Osteoblast (primary cell): ENCODE measurements at regions not wholly inside any gene's neighbourhood (a gene's known extent, or its start where the extent isn't known, plus 50 kb on each side); places are given as distances from the start of the nearest gene placed in this dataset.

ENCODE experiments used
- DNase-seq: peaks from one replicate; pipeline ENCODE4 v3.0.0; 2011; ENCODE audit warnings: low spot score, mixed read lengths; ENCODE audit not compliant: insufficient read length; ENCODE audit errors: missing footprints
- H2AFZ ChIP-seq: 2 replicates; pipeline ENCODE4 v1.6.0; 2011; ENCODE audit warnings: mild to moderate bottlenecking, low read length
- H3K27ac ChIP-seq: 2 replicates; pipeline ENCODE4 v1.5.1; 2011; ENCODE audit warnings: mild to moderate bottlenecking, low read depth, low read length, moderate library complexity
- H3K27me3 ChIP-seq: 2 replicates; pipeline ENCODE4 v1.6.0; 2012; ENCODE audit warnings: mild to moderate bottlenecking, control low read depth, inconsistent platforms, low read length, moderate library complexity; ENCODE audit not compliant: insufficient read depth
- H3K36me3 ChIP-seq: 2 replicates; pipeline ENCODE4 v1.5.1; 2011; ENCODE audit warnings: mild to moderate bottlenecking, low read length, control low read depth, moderate library complexity; ENCODE audit not compliant: insufficient read depth
- H3K4me1 ChIP-seq: 2 replicates; pipeline ENCODE4 v1.5.1; 2011; ENCODE audit warnings: mild to moderate bottlenecking, low read length, control low read depth, moderate library complexity; ENCODE audit not compliant: insufficient read depth
- H3K4me2 ChIP-seq: 2 replicates; pipeline ENCODE4 v1.6.0; 2011; ENCODE audit warnings: mild to moderate bottlenecking, low read length; ENCODE audit not compliant: insufficient read depth
- H3K4me3 ChIP-seq: fragments of 200-600 bp; sonication (generic); 3 replicates; pipeline ENCODE4 v1.5.1; 2012; ENCODE audit warnings: mild to moderate bottlenecking, low read length, inconsistent platforms; ENCODE audit not compliant: insufficient read depth
- H3K79me2 ChIP-seq: 2 replicates; pipeline ENCODE4 v1.6.0; 2012; ENCODE audit warnings: mild to moderate bottlenecking, low read length, control low read depth, inconsistent platforms; ENCODE audit not compliant: insufficient read depth
- H3K9me3 ChIP-seq: 2 replicates; pipeline ENCODE4 v1.5.1; 2011; ENCODE audit warnings: low read depth, low read length, control low read depth
- H4K20me1 ChIP-seq: 2 replicates; pipeline ENCODE4 v1.6.0; 2012; ENCODE audit warnings: mild to moderate bottlenecking, low read length, control low read depth; ENCODE audit not compliant: insufficient read depth
- CTCF ChIP-seq: IDR thresholded peaks from 2 replicates; pipeline ENCODE4 v1.5.1; 2011; ENCODE audit warnings: mild to moderate bottlenecking, low read depth, low read length, moderate library complexity; ENCODE audit errors: extremely low read depth

GRCh38 chr10:125442856-125443540, 240.0 kb downstream of the TEX36 start:
- no peak overlapping the region for H3K4me3 ChIP-seq
- no peak overlapping the region for H3K4me2 ChIP-seq
- H3K27ac ChIP-seq = no peak overlapping the region
- H4K20me1 ChIP-seq = no peaks in the 10 kb centered on the region
- H3K9me3 ChIP-seq = no peaks in the 10 kb centered on the region
- H3K27me3 ChIP-seq = no peaks in the 10 kb centered on the region
- H3K4me1 ChIP-seq = no peaks in the 10 kb centered on the region
- H2AFZ ChIP-seq = no peak overlapping the region
- no peak for DNase-seq
- TF ChIP-seq CTCF = no peak
- H3K36me3 ChIP-seq = no peaks in the 10 kb centered on the region
- H3K79me2 ChIP-seq = no peaks in the 10 kb centered on the region

- no peaks in the 10 kb centered on the region for H3K36me3 ChIP-seq
- H3K4me3 ChIP-seq = no peak overlapping the region
- H3K4me2 ChIP-seq = no peak overlapping the region
- TF ChIP-seq CTCF = no peak
- H3K79me2 ChIP-seq = no peaks in the 10 kb centered on the region
- H3K27me3 ChIP-seq = no peaks in the 10 kb centered on the region
- no peaks in the 10 kb centered on the region for H3K4me1 ChIP-seq
- no peaks in the 10 kb centered on the region for H4K20me1 ChIP-seq
- no peak overlapping the region for H3K27ac ChIP-seq
- H2AFZ ChIP-seq = no peak overlapping the region
- no peaks in the 10 kb centered on the region for H3K9me3 ChIP-seq
- DNase-seq = no peak
These were observed 241.8 kb downstream of the TEX36 start for GRCh38 chr10:125441151-125441550.

- Histone ChIP-seq H3K4me2 (no peak overlapping the region), H3K4me1 (no peaks in the 10 kb centered on the region), H3K36me3 (no peaks in the 10 kb centered on the region), H3K27me3 (no peaks in the 10 kb centered on the region), H3K79me2 (no peaks in the 10 kb centered on the region), H3K27ac (no peak overlapping the region), H3K4me3 (no peak overlapping the region), H2AFZ (no peak overlapping the region), H4K20me1 (no peaks in the 10 kb centered on the region), H3K9me3 (no peaks in the 10 kb centered on the region)
- no peak for TF ChIP-seq CTCF
- DNase-seq = no peak
These were observed 251.8 kb downstream of the TEX36 start for GRCh38 chr10:125431149-125431548.

GRCh38 chr10:125428054-125428453, 254.9 kb downstream of the TEX36 start:
- no peaks in the 10 kb centered on the region for H3K79me2 ChIP-seq
- H4K20me1 ChIP-seq = no peaks in the 10 kb centered on the region
- H3K27ac ChIP-seq = no peak overlapping the region
- H3K4me2 ChIP-seq = no peak overlapping the region
- no peaks in the 10 kb centered on the region for H3K36me3 ChIP-seq
- peaks cover 5% of the 10 kb centered on the region for H3K27me3 ChIP-seq
- DNase-seq = no peak
- no peak overlapping the region for H2AFZ ChIP-seq
- no peaks in the 10 kb centered on the region for H3K9me3 ChIP-seq
- no peak for TF ChIP-seq CTCF
- H3K4me3 ChIP-seq = no peak overlapping the region
- H3K4me1 ChIP-seq = no peaks in the 10 kb centered on the region
